Breast epithelium (tissue), 4 donors: ENCODE measurements at regions not wholly inside any gene's neighbourhood (a gene's known extent, or its start where the extent isn't known, plus 50 kb on each side); places are given as distances from the start of the nearest gene placed in this dataset.

Source experiments
- DNase-seq, 2 donors: peaks; one replicate each; pipeline ENCODE4 v3.0.0-alpha.2; 2019; ENCODE audit warnings: low spot score in 2 of 2
- H3K27ac ChIP-seq, 2 donors: fragments of 200-600 bp; sonication (generic) in 1 of 2; one replicate each; pipeline ENCODE4 v1.5.1; 2016 to 2019; ENCODE audit warnings: mild to moderate bottlenecking in 1 of 2
- H3K27me3 ChIP-seq, 2 donors: fragments of 200-600 bp; sonication (generic) in 1 of 2; one replicate each; pipeline versions ENCODE4 v1.5.1 to v1.6.0; 2017 to 2019; ENCODE audit warnings: control low read depth in 1 of 2, mild to moderate bottlenecking in 1 of 2
- H3K36me3 ChIP-seq: fragments of 200-600 bp; one replicate; pipeline ENCODE4 v1.5.1; 2019
- H3K4me1 ChIP-seq, 2 donors: fragments of 200-600 bp; sonication (generic); one replicate each; pipeline ENCODE4 v1.5.1; 2016 to 2019; ENCODE audit warnings: control low read depth in 1 of 2
- H3K4me3 ChIP-seq, 3 donors: fragments of 200-600 bp; sonication (generic); 1 replicate in 2 of 3; 2 replicates in 1 of 3; pipeline ENCODE4 v1.5.1; 2016 to 2019; ENCODE audit warnings: mild to moderate bottlenecking in 3 of 3, moderate library complexity in 2 of 3
- H3K9me3 ChIP-seq, 2 donors: fragments of 200-600 bp; sonication (generic) in 1 of 2; one replicate each; pipeline ENCODE4 v1.5.1; 2016 to 2019; ENCODE audit warnings: control low read depth in 1 of 2
- POLR2A ChIP-seq: fragments of 450-650 bp; IDR thresholded peaks from one replicate; pipeline ENCODE4 v1.6.1; 2016; ENCODE audit warnings: antibody characterized with exemption, mild to moderate bottlenecking, moderate library complexity
- POLR2AphosphoS5 ChIP-seq, 3 donors: sonication (generic); formaldehyde crosslinking; IDR thresholded peaks; one replicate each; pipeline ENCODE4 v1.6.1; 2017; ENCODE audit warnings: antibody characterized with exemption in 3 of 3
- intact Hi-C: fragments of 100-400 bp; cut with DNase I; formaldehyde crosslinking; loops from one replicate; pipeline ENCODE4 v1.15.1; 2023; ENCODE audit warnings: low total_unique reads
- TF ChIP-seq, protein P1 (sequence below), 3 donors: fragments of 450-650 bp; IDR thresholded peaks; one replicate each; pipeline ENCODE4 v1.5.1; 2016 to 2017; ENCODE audit warnings: antibody characterized with exemption in 3 of 3, mild to moderate bottlenecking in 3 of 3, moderate library complexity in 3 of 3

DNA sequence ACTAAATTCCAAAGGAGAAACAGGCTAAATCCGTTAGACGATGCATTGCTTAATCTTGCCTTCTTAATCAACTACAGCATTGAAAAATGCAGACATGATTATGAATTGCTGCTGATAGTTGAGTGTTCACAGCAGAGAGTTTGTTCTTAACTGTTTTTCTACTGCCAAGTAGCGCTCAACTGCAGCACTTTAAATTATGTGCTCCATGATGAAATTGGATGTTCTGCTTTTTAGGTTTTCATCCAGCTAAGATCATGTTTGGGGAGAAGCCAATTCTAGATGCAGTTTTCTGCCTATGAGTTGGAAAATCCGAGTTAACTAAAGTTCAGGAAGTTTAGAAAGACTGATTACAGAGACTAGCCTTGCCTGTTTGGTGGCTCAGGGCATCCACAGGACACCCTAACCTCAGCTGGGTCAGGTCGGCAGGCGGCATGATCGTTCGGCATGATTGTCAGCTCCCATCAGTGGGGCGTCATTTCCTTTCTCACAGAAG, 119.4 kb upstream of the PIEZO2 start:
- no peaks in the 10 kb centered on the region for H3K4me1 ChIP-seq
- H3K27ac ChIP-seq, result no peak overlapping the region
- H3K36me3 ChIP-seq, result no peaks in the 10 kb centered on the region
- no peak for DNase-seq
- intact Hi-C loops, result no loop called here
- no peak overlapping the region for H3K4me3 ChIP-seq
- H3K9me3 ChIP-seq, result no peaks in the 10 kb centered on the region
- H3K27me3 ChIP-seq, result peaks cover 0 to 3% of the 10 kb centered on the region in 2 donors
- TF ChIP-seq POLR2A (no peak), POLR2AphosphoS5 (IDR thresholded peaks at IDR 0.05) (peak in 1 of 3 donors; percentile 77)
- TF ChIP-seq, protein P1, sequence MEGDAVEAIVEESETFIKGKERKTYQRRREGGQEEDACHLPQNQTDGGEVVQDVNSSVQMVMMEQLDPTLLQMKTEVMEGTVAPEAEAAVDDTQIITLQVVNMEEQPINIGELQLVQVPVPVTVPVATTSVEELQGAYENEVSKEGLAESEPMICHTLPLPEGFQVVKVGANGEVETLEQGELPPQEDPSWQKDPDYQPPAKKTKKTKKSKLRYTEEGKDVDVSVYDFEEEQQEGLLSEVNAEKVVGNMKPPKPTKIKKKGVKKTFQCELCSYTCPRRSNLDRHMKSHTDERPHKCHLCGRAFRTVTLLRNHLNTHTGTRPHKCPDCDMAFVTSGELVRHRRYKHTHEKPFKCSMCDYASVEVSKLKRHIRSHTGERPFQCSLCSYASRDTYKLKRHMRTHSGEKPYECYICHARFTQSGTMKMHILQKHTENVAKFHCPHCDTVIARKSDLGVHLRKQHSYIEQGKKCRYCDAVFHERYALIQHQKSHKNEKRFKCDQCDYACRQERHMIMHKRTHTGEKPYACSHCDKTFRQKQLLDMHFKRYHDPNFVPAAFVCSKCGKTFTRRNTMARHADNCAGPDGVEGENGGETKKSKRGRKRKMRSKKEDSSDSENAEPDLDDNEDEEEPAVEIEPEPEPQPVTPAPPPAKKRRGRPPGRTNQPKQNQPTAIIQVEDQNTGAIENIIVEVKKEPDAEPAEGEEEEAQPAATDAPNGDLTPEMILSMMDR (IDR thresholded peaks at IDR 0.05), result no peak

DNA sequence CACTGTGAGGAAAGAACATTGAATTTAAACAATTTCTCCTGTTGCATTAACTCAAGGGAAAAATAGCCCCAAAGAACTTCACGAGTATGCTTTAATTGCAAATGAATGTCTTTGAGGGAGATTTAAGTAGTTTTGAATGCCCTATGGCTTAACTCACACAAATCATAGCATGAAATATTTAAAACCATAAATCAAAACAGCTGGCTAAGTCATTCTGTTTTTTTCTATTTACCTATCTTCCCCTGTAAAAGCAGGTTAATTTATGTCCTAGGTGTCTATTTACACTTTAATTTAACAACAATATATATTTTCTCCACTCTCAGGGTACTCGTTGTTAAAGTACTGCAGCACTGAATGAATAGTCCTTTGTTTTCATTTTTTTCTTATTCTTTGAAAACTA, 118.8 kb upstream of the PIEZO2 start:
- H3K4me1 ChIP-seq, result no peaks in the 10 kb centered on the region
- TF ChIP-seq POLR2A (no peak), POLR2AphosphoS5 (IDR thresholded peaks at IDR 0.05) (no peak)
- TF ChIP-seq, protein P1 (IDR thresholded peaks at IDR 0.05), result no peak
- intact Hi-C loops, result no loop called here
- H3K36me3 ChIP-seq, result no peaks in the 10 kb centered on the region
- H3K9me3 ChIP-seq, result no peaks in the 10 kb centered on the region
- H3K27me3 ChIP-seq, result peaks cover 0 to 3% of the 10 kb centered on the region in 2 donors
- H3K27ac ChIP-seq, result no peak overlapping the region
- DNase-seq, result no peak
- no peak overlapping the region for H3K4me3 ChIP-seq

DNA sequence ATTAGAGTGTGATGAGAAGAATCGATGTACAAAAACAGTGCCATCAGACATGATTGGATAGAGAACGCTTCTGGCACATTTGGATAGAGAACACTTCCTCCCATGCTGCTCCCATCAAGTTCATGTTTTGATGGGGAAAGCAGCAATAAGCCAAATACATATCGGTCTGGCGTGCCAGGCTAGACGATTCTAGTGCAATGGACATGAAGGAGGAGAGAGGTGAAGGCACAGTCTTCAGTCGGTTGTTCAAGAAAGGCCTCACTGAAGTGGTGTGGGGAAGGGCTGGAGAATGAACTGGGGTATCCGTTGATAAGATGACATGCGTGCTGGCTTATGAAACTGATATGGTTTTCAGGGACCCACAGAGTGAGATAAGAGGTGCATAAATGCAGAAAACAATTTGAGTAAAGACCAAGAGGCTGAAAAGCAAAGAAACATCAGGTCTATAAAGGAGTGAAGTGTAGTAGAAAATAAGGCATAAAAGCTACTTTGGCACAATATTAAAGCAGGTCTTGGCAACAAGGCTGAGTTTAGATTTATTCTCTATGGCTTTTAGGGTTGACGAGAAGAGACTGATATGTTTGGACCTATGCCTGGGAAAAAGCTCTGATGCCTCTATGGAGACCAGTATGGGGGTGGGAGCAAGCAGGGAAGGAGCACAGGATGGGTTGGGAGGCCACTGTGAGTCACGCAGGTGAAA, 117.6 kb upstream of the PIEZO2 start:
- intact Hi-C loops, result loop anchor here (2.0 kb wide), 1 partner anchor 54 kb away; no protein-coding TSS in a partner anchor
- Histone ChIP-seq H3K27ac (no peak overlapping the region), H3K4me1 (no peaks in the 10 kb centered on the region), H3K27me3 (peaks cover 0 to 3% of the 10 kb centered on the region in 2 donors), H3K4me3 (no peak overlapping the region), H3K9me3 (no peaks in the 10 kb centered on the region), H3K36me3 (no peaks in the 10 kb centered on the region)
- TF ChIP-seq POLR2A, result no peak
- TF ChIP-seq POLR2AphosphoS5 (IDR thresholded peaks at IDR 0.05), result no peak
- TF ChIP-seq, protein P1 (IDR thresholded peaks at IDR 0.05), result no peak
- DNase-seq, result no peak

DNA sequence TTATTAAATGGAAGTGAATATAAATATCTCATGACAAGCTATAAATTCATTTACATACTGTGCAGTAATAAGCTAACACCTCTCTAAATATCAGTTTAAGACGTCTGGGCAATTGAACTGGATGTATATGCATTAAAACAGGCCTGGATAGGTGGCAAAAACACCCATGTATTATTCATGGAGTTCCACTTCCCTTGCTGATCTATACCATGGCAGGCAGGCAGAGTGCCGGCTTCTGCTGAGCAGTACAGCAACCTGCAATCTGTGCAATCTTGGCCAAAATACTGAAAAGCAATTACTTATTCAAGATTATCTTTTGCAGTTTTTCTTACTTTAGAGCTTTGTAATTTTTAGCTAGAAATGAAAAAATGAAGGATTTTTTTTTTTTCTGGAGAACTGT, 112.1 kb upstream of the PIEZO2 start:
- Histone ChIP-seq H3K36me3 (no peaks in the 10 kb centered on the region), H3K4me1 (no peaks in the 10 kb centered on the region), H3K27ac (no peak overlapping the region), H3K27me3 (no peaks in the 10 kb centered on the region), H3K4me3 (no peak overlapping the region), H3K9me3 (no peaks in the 10 kb centered on the region)
- intact Hi-C loops, result no loop called here
- TF ChIP-seq, protein P1 (IDR thresholded peaks at IDR 0.05), result no peak
- no peak for TF ChIP-seq POLR2A
- no peak for TF ChIP-seq POLR2AphosphoS5 (IDR thresholded peaks at IDR 0.05)
- DNase-seq, result no peak

DNA sequence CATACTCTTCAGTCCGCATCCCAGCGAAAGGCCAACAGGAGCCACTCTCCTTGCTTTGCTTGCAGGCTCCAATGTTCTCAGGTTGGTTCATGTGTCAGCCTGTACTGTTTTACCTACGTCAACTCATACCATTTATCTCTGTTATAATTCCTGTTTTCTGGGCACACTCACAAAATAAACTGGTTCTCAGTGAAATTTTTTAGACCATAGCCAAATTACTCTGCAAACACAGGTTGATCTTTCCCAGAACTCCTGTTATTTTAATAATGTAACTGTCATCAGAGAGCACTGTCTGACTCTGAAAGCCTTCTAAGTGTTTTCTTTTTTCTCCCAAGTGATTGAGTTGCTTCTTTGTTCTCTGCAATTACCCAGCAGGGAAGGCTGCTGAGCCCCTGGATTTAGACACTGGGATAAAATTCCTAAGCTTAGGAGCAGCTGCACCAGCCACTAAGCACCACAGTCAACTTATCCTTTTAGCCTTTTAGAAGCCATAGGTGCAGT, 111.6 kb upstream of the PIEZO2 start:
- Histone ChIP-seq H3K36me3 (no peaks in the 10 kb centered on the region), H3K4me3 (no peak overlapping the region), H3K9me3 (no peaks in the 10 kb centered on the region), H3K27ac (no peak overlapping the region), H3K27me3 (no peaks in the 10 kb centered on the region), H3K4me1 (no peaks in the 10 kb centered on the region)
- intact Hi-C loops, result no loop called here
- no peak for DNase-seq
- TF ChIP-seq POLR2AphosphoS5 (IDR thresholded peaks at IDR 0.05) (no peak), POLR2A (no peak)
- TF ChIP-seq, protein P1 (IDR thresholded peaks at IDR 0.05), result no peak
